NCI-H748 (cell line): ENCODE measurements at regions not wholly inside any gene's neighbourhood (a gene's known extent, or its start where the extent isn't known, plus 50 kb on each side); places are given as distances from the start of the nearest gene placed in this dataset.
"Not testable (repeated sequence)": the region's sequence is repeated elsewhere in the genome, so short reads cannot be mapped to it uniquely, and the experiment has no call there.

Experiments used
- DNase-seq: peaks from one replicate; lab custom pipeline; 2025; ENCODE audit not compliant: unreplicated experiment; lab: John Stamatoyannopoulos, UW

- DNase-seq: not testable (repeated sequence)
Measured at GRCh38 chr2:236489083-236489482, 80.5 kb upstream of the ACKR3 start.

- DNase-seq: no peak
Measured at GRCh38 chr2:236489895-236490404, 79.7 kb upstream of the ACKR3 start.

GRCh38 chr2:236496340-236496739, 73.3 kb upstream of the ACKR3 start:
- DNase-seq: no peak

GRCh38 chr2:236498369-236498768, 71.3 kb upstream of the ACKR3 start:
- no peak for DNase-seq

- DNase-seq: peak; percentile 26
Measured at GRCh38 chr2:236499691-236500578, 69.7 kb upstream of the ACKR3 start.

GRCh38 chr2:236501026-236501425, 68.6 kb upstream of the ACKR3 start:
- DNase-seq: no peak

- DNase-seq: no peak
Measured at GRCh38 chr2:236501531-236501930, 68.1 kb upstream of the ACKR3 start.

- DNase-seq: no peak
Measured at GRCh38 chr2:236503100-236503499, 66.5 kb upstream of the ACKR3 start.

- DNase-seq: no peak
Measured at GRCh38 chr2:236503583-236503982, 66.0 kb upstream of the ACKR3 start.

- no peak for DNase-seq
Measured at GRCh38 chr2:236505041-236505440, 64.6 kb upstream of the ACKR3 start.

GRCh38 chr2:236505648-236506047, 64.0 kb upstream of the ACKR3 start:
- DNase-seq: no peak

GRCh38 chr2:236507393-236508085, 62.1 kb upstream of the ACKR3 start:
- DNase-seq: no peak

- no peak for DNase-seq
Measured at GRCh38 chr2:236508466-236508865, 61.2 kb upstream of the ACKR3 start.

GRCh38 chr2:236510034-236510433, 59.6 kb upstream of the ACKR3 start:
- no peak for DNase-seq

GRCh38 chr2:236511266-236511665, 58.4 kb upstream of the ACKR3 start:
- no peak for DNase-seq

GRCh38 chr2:236512267-236512666, 57.4 kb upstream of the ACKR3 start:
- DNase-seq: no peak

- peak; percentile 58 for DNase-seq
Measured at GRCh38 chr2:236512902-236513435, 56.7 kb upstream of the ACKR3 start.

GRCh38 chr2:236513956-236514355, 55.7 kb upstream of the ACKR3 start:
- no peak for DNase-seq

- no peak for DNase-seq
Measured at GRCh38 chr2:236516708-236517107, 52.9 kb upstream of the ACKR3 start.

GRCh38 chr2:236517251-236518031, 52.2 kb upstream of the ACKR3 start:
- DNase-seq: peak; percentile 41
